ENCODE measurements at regions not wholly inside any gene's neighbourhood (a gene's known extent, or its start where the extent isn't known, plus 50 kb on each side); places are given as distances from the start of the nearest gene placed in this dataset.

DNA sequence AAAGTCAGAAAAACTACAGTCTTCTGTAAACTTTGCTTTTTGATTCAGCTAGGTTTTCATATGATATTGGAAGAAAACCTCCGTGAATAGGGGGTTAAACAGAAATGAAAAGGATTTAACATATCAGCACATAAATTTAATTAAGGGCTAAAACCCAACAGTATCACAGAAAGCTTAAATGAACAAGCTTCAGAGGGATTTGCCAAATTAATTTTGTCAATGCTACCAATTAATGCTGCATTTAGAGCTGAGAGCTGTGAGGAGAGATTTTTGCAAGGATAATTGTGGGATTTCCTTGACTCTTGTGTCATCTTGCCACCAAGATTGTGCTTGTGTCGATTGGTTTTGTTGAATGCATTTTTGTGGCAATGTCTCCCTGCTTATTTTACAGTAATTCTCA, 379.9 kb downstream of the CD109 start:
- DNase-seq: peak; percentile 55

DNA sequence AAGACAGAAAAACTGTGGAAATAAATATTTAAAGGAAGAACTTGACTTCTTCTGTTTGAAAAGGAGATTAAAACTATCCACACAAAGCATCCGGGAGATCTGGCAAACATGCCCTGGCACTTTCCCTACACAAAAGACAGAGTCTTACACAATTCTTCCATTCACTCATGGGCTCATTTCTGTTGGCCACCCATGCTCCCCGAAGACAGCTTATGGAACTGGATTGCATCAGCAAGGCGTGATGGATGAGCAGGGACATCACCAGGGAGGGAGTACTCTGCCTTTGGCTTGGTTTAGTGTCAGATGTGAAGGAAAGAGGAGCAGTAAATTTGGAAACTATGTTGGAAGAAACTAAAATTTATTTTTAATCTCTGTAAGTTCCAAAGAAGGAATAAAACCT, 379.3 kb downstream of the CD109 start:
- peak; percentile 97 for DNase-seq

DNA sequence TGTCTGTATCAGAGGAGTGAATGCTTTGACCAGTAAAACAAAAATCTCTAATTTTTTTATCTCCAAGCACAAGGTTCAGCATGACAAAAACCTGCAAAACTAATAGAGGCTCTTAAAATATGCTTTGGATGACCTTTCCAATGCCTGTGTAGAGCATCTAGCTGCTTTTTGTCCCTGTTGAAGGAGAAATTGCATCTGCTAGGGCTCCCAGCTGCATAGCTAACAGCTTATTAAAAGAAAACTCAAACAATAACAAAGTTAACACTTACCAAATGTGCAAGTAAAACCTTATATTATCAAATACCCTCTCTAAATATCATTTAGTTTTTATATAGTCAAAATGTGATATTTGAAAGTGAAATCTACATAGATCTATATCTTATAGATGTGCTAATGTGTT, 378.6 kb downstream of the CD109 start:
- peak; percentile 34 for DNase-seq

DNA sequence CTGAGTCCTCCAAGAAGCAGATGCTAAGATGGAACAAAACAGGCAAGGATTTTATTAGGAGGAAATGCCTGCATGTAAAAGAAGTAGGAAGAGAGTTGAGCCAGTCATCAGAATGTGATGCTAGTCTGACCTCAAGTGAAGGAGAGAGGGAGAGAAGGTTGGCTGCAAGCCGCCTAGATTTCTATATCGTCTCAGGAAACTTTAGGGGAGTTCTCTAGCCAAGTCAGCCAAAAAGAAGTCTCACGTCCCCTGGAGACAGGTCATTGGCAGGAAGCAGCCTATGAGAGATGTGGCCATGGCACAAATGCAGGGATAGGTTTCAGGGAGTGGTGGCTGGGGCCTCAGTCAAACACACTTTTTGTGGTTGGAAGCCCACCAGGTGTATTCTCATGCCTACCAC, 378.0 kb downstream of the CD109 start:
- DNase-seq: no peak

DNA sequence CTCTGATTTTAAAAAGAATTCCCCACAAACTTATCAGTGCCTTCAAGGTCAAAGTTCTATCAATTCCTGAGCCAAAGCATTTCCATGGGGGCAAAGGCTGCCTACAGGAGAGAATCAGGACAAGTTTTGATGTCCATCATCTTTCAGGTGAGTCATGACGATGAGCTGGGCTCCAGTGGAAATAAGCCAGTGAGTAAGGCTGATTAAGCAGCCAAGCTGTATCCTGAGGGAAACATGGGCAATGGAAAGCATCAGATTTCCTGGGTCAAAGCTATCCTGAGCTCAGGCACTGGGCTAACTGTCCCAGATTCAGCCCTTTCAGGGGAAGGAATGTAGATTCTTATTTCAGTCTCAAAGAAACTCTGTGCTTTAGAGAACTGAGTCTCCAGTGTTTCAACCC, 377.4 kb downstream of the CD109 start:
- DNase-seq: no peak

DNA sequence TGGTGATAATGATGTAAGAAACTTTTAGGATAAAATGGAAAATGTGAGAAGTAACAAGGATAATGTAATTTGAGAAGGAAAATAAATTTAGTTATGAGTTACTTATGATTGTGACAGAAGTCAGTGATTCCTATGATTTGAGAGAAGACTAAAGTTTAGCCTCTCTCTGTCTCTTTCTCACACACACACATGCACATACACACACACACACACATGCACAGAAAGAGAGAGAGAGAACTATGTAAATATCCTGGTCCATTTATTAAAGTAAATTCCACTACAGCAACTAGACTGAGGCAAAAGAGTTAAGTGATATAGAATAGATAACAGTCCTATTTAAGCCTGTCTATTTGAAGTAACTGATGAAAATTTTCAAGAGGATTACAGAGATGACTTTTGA, 375.2 kb downstream of the CD109 start:
- peak; percentile 74 for DNase-seq

DNA sequence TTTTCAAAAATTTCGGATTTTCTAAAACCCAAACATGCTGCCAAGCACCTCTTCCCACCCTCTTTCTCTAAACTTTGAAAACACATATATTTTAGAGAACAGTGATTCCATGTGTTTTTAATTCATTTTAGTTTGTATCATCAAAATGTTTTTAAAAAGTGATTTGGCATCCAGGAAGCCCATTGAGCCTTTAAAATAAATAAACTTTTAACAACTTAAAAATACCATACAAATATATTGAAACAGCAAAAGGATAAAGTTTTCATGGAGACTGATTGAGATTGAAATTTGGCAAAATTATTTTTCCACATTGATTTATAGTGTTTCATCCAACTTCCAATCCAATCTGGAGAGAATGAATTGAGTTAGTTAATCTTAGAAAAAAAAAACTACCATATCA, 374.7 kb downstream of the CD109 start:
- DNase-seq: peak; percentile 69

DNA sequence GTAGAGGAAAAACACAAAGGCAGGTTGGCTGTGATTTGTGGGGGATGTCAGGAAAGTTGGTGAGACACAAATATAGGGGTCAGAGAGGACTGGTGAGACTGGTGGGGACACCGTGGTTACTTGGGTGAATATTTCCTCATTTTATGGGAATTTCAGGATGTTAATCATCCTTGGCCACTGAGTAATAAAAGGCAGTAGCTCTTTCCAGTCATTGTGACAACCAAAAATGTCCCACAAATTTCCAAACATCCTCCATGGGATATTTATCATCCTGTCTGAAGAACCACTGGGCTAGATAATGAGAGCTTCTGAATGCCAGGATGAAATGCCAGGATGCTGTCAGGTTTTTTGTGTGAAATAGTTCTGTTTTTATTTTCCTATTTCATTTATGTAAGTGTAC, 374.1 kb downstream of the CD109 start:
- DNase-seq: no peak

DNA sequence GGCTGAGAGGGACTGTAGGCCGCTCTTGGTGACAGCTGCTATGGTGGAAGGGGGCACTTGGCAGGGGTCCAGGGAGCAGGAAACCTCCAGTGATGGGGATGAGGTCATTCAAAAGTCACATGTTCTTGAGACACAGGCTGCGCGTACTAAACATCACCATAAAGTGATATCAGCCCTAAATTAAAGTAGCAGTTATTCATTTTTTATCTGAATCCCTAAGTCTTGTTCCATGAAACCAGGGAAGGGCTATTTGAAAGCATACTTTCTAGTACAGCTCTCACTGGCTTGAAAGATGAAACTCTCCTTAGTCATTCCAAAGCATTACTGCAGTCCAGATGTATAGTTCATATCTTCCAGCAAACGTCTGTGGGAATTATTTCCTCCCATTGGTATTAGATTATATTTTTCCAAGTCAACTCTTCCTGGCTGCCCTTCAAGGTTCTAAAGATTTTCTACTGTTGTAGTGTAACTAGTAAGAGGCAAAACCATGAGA, 373.1 kb downstream of the CD109 start:
- peak; percentile 94 for DNase-seq

DNA sequence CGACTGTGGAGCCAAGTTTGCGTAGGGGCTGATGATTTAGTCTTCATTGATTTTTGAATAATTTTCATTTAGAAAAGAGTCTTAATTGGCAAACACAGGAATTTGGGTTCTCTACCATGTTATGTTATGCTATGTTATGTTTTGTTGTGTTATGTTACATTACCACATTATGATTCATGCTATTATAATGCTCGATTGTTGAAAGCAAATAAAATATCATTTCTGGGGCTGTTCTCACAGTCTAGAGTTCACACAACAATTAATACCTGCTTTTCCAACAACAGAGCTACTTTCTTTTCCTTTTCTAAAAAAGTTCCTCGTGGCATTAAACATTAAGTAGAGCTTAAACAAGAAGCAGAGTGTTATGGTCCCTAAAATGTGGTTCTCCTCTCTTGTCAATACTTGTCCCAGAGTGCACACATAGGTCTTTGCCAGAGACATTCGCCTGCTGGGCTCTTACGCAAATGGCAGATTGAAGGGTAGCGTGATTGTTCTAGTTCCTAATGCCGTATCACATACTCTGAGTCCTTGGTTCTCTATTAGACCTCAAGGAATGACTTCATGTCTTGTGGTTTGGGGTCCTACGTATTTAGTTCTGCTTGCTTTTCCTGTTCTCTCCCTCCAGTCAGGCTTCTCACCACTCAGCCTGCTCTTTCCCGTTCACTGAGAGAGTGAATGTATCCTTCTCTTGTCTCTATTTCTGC, 370.3 kb downstream of the CD109 start:
- DNase-seq: peak; percentile 73

DNA sequence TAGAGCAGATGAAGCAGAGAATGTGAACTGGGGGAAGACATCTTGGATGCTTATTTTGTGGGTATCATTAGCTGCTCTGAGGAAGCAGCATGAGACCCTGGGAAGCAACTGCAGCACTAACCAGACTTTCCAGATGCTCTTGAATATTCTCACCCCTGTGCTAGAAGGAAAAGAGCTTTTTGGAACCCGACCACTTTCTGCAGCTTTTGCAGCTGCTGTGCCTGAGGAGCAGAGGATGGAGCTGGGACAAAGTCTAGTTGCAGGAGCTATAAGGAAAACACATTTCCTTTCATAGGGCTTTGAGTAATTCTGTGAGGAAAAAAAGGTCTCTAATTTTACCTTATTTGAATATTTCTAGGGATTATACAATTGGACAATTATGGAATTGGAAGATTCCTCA, 369.7 kb downstream of the CD109 start:
- DNase-seq: peak; percentile 68

DNA sequence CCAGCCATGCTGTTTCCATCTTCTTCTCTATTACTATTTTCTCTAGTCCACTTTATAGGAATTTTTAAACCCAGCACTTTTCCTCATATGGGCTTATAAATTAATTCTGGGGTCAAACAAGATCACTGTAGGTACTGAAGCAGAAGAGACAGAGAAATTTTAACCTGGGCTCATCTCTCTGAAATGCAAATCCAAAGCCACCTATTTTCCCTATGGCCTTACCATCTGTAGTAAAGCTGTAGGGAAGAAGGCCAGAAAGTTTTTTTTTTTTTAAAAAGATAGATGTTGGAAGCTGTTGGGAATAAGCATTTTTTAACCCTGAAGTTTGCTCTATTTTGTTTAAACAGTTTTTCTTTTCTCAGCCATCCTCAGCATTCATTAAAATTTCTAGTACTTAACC, 367.4 kb downstream of the CD109 start:
- peak; percentile 53 for DNase-seq

DNA sequence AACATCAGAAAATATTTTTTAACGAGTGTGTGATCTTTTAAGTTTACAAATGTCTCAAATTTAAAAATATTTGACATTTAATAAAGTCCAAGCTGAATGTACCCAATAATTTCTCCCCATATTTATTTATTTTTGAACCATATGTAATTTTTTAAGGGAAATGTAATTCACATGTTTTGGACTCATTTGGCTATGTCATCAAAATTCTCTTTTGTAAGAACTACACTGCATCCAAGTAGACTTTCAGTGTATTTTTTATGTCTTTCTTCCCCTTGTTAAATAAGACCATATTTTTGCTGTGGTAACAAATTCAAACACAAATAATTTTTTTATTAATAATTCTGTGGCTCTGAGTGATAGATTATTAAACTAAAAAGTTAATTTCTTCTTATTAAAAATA, 365.2 kb downstream of the CD109 start:
- DNase-seq: peak; percentile 77

DNA sequence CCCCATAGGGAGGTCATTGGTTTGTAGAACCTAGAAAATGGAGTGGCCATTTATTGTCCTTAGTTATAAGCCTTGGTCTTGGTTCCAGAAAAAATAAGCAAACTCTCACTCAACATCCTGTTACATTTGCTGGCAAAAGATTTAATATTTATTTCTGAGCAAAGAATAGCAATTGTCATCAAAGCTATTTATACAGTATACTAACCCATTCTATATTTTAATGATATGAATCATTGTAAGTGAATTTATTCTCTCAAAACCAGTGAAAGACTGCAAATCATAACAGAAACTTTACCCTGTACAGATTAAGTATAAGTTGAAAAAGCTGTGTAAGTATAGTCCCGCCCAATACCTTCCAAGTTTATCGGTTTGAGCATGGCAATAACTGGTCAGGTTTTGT, 364.4 kb downstream of the CD109 start:
- DNase-seq: no peak

DNA sequence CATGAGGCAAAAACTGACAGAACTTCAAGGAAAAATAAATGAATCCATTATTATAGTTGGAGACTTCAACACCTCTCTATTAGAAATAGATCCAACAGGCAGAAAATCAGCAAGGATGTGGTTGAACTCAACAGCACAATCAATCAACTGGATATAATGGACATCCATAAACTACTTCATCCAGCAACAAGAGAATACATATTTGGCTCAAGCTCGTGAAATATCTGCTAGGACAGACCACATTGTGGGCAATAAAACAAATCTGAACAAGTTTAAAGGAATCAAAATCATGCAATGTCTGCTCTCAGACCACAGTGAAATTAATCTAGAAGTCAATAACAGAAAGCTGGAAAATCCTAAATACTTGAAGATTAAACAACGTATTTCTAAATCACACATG, 362.6 kb downstream of the CD109 start:
- no peak for DNase-seq

DNA sequence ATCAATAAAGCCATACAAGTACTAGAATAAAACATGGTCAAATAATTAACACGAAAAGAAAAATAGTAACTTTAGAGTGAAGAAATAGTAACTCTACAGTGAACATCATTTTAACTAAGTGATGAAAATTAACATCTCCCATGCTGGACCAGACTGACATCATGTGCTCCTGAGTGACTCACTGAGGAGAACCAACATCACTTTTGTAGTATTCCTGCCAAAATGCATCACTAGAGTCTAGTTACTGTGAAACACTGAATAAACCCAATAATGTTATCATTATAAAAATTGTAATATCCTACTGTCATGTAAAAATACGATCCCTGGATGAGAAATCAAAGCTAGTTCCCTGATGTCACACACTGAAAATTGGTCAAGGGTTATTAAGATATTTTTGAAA, 361.3 kb downstream of the CD109 start:
- DNase-seq: no peak

DNA sequence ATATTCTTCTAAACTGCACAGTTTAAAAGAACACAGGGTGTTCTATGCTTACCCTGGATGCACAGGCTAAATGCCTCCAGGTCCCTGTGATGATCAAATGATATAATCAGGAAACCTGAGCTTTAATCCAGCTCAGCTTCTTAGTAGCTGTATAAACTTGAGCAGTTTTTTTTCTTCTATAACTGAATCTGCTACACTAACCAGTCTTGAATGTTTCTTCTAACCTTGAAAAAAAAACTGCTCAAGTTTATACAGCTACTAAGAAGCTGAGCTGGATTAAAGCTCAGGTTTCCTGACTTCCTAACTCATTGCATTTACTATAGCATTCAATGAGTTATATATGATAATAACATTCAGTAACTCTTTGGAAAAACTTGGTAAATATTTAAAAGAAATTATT, 358.2 kb downstream of the CD109 start:
- DNase-seq: no peak

DNA sequence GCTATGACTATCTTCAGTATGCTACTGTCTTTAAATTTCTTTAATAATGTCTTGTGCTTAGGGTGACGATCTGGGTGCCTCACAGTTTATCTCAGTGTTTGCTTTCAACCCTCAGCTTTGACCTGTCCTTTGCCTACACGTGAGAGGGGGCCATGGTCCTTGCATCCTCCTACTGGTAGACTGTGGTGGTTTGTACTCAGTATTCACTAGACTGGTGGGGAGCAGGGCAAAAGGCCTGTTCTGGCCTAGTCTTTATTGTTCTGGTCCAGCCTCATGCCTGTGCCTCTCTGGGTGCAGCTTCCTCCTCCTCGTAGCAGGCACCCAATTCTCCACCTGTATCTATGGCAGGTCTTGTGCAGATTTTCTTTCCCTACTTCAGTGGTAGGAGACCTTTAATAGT, 354.9 kb downstream of the CD109 start:
- no peak for DNase-seq

DNA sequence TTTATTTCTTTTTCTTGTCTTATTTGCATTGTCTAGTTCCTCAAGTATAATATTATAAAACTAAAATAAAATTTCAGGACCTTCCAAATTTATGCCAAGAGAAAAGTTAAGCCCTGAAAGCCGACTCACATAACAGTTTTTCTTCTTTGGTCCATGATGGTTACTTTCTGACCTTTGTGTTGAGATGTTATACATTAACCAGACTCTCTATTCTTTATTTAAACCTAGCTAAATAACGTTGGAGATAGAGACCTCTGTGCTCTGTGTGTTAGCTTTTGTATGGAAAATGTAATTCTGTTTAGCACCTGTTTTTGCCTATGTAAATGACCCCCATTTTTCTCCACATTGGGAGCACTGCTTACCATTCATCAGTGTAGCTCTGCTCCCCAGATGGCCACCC, 352.4 kb downstream of the CD109 start:
- DNase-seq: no peak

DNA sequence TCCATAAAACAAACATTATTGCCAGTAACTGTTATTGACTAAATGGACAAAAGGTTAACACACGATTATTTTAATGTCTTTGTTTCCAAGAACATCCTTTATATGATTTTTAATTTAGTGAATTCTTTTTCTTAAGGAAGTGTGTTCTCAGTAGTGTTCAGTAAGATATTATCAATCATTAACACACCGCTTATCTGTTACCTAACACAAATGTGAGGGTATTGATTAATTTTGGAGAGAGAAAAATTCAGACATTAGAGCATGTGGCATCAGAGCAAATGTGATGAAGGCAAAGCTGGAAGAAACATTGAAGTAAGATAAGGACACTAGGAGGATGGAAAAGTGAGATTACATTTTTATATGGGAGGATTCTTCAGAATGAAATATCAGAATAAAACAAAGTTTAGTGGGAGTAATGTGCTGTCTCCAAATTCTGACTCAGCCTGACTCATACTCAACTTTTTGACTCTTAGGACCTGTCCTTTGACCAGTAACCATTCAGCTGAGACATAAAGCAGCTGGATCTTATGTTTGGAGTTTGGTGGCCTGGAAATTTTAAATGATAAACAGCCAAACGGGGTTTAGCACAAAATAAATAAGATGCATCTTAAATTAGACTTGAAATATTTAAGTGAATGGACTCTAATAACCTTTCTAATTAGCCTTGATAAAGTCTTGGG, 348.6 kb downstream of the CD109 start:
- DNase-seq: no peak

DNA sequence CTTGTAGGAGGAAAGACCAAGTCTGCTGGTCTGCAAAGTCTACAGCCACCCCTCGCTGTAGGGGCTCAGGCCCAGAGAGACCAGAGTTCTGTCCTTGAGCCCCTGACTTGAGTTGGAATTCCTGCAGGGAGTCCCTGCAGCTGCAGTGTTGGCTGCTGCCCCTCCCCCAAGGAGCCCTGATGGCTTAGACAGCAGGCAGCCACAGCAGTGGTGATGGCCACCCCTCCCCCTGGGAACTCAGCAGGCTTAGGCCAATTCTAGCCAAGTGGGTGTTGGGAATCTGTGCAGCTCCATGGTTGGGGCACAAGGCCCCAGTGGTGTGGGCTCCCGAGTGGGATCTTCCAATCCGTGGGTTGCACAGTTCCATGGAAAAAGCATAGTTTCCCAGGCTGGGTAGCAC, 345.4 kb downstream of the CD109 start:
- DNase-seq: no peak

DNA sequence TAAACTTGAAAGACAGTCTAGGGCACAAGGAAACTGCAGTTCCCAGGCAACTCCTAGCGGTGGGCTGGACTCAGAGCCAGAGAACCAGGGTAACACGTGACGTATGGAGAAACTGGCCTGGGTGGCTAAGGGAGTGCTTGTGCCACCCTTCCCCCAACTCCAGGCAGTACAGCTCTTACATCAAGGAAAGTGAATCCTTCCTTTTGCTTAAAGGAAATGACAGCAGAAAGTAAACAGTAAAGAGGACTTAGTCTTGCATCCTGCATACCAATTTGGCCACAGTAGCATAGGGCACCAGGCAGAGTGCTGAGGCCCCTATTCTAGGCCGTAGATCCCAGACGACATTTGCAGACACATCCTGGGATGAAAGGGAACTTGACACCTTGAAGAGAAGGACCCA, 322.8 kb downstream of the CD109 start:
- DNase-seq: no peak

DNA sequence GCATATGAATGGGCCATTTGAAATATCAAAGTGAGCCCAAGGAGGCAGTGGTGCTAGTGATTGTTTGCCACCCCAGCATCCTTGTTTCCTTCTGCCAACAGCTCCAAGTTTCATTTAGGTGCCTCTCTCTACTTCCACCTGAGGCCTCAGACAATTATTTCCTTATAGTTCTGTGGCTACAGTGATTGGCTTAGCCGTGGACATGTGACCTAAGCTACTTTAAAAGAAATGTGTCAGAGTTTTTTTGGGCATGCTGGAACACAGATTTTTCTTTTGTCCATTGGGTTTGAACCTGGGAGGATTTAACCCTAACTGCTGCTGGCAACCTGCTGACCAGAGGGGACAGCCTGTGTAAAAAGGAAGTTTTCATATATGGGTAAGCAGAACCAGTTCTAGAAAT, 319.4 kb downstream of the CD109 start:
- DNase-seq: no peak
